Endothelial cell of umbilical vein (primary cell): ENCODE measurements at regions not wholly inside any gene's neighbourhood (a gene's known extent, or its start where the extent isn't known, plus 50 kb on each side); places are given as distances from the start of the nearest gene placed in this dataset.

Source experiments
- BruUV-seq: library from RNA; stranded (reverse); fragments of 400-500 nt; replicated peaks from 2 replicates; lab custom pipeline; 2021; lab: Mats Ljungman, UMichigan
- CTCF ChIA-PET: fragments of 300-600, 350-600 bp; sonication (Branson Sonifier 250); formaldehyde crosslinking; loops from one replicate; lab custom pipeline; 2021; ENCODE audit warnings: antibody characterized with exemption, inconsistent platforms; lab: Charles Lee
- POLR2A ChIA-PET: fragments of 300-600, 350-600 bp; sonication (Branson Sonifier 250); formaldehyde crosslinking; loops from one replicate; lab custom pipeline; 2021; ENCODE audit warnings: antibody characterized with exemption, inconsistent platforms; lab: Charles Lee
- DNase-seq: peaks from one replicate; pipeline ENCODE4 v3.0.0-alpha.2; 2011; ENCODE audit warnings: low read depth, low spot score
- FAIRE-seq: peaks from 2 replicates; lab custom pipeline; 2011; peaks lifted over from hg19 to GRCh38; lab: Jason Lieb, UNC
- H2AFZ ChIP-seq: 2 replicates; pipeline ENCODE4 v1.6.0; 2012; ENCODE audit warnings: low read depth, low read length, control low read depth, inconsistent platforms
- H3K27ac ChIP-seq: 2 replicates; pipeline ENCODE4 v1.5.1; 2011; ENCODE audit warnings: low read depth, mild to moderate bottlenecking, control low read depth, low read length, moderate library complexity; ENCODE audit not compliant: insufficient read depth
- H3K27me3 ChIP-seq, 2 experiments: 2 replicates each; pipeline versions ENCODE4 v1.6.0 to v1.6.1; 2011; ENCODE audit warnings: low read length in 2 of 2, mixed read lengths in 1 of 2; ENCODE audit not compliant: control insufficient read depth in 2 of 2, insufficient read depth in 2 of 2
- H3K36me3 ChIP-seq, 2 experiments: 2 replicates in 1 of 2; 3 replicates in 1 of 2; pipeline ENCODE4 v1.5.1; 2011; ENCODE audit warnings: low read length in 2 of 2, mild to moderate bottlenecking in 1 of 2, moderate library complexity in 1 of 2; ENCODE audit not compliant: control insufficient read depth in 2 of 2, insufficient read depth in 2 of 2; ENCODE audit errors: extremely low read depth in 1 of 2
- H3K4me1 ChIP-seq: 3 replicates; pipeline ENCODE4 v1.5.1; 2011; ENCODE audit warnings: mild to moderate bottlenecking, low read length; ENCODE audit not compliant: control insufficient read depth, insufficient read depth; ENCODE audit errors: extremely low read depth
- H3K4me2 ChIP-seq: 2 replicates; pipeline ENCODE4 v1.6.1; 2011; ENCODE audit warnings: low read length, control low read depth, mixed read lengths; ENCODE audit not compliant: insufficient read depth
- H3K4me3 ChIP-seq, 3 experiments: fragments of 200-600 bp in 1 of 3; sonication (generic), shearing (Covaris generic) in 1 of 3; replicated peaks in 1 of 3; 2 replicates each; pipeline ENCODE4 v1.5.1; 2011 to 2016; ENCODE audit warnings: control low read depth in 3 of 3, low read length in 3 of 3, mild to moderate bottlenecking in 2 of 3, inconsistent platforms in 1 of 3, low read depth in 1 of 3, moderate library complexity in 1 of 3; ENCODE audit not compliant: insufficient read depth in 1 of 3
- H3K79me2 ChIP-seq: 2 replicates; pipeline ENCODE4 v1.6.0; 2012; ENCODE audit warnings: low read length, inconsistent platforms; ENCODE audit not compliant: control insufficient read depth, insufficient read depth
- H3K9ac ChIP-seq: replicated peaks from 2 replicates; pipeline ENCODE3; 2011; ENCODE audit warnings: low read length, control low read depth; ENCODE audit not compliant: insufficient read depth; ENCODE audit errors: extremely low read depth
- H3K9me1 ChIP-seq: replicated peaks from 3 replicates; pipeline ENCODE4 v1.6.0; 2011; ENCODE audit warnings: mild to moderate bottlenecking, low read length; ENCODE audit not compliant: control insufficient read depth, insufficient read depth; ENCODE audit errors: extremely low read depth
- H3K9me3 ChIP-seq: replicated peaks from 2 replicates; pipeline ENCODE4 v1.5.1; 2012; ENCODE audit warnings: low read length, inconsistent platforms; ENCODE audit not compliant: control insufficient read depth, insufficient read depth
- H4K20me1 ChIP-seq: replicated peaks from 2 replicates; pipeline ENCODE3; 2011; ENCODE audit warnings: mild to moderate bottlenecking, low read length; ENCODE audit not compliant: control insufficient read depth, insufficient read depth; ENCODE audit errors: extremely low read depth
- CTCF ChIP-seq, 2 donors: IDR thresholded peaks; 1 replicate in 1 of 2; 2 replicates in 1 of 2; pipeline ENCODE4 v1.5.1; 2011; ENCODE audit warnings: low read length in 2 of 2, mild to moderate bottlenecking in 2 of 2, moderate library complexity in 2 of 2, control low read depth in 1 of 2, inconsistent platforms in 1 of 2, low read depth in 1 of 2; ENCODE audit not compliant: insufficient read depth in 1 of 2; ENCODE audit errors: extremely low read depth in 1 of 2
- EZH2 ChIP-seq: IDR thresholded peaks from 2 replicates; pipeline ENCODE4 v1.6.1; 2012; ENCODE audit warnings: borderline replicate concordance, low read depth, mild to moderate bottlenecking, moderate library complexity, low read length, inconsistent platforms; ENCODE audit not compliant: severe bottlenecking
- FOS ChIP-seq: IDR thresholded peaks from 2 replicates; pipeline ENCODE4 v1.6.1; 2011; ENCODE audit warnings: mild to moderate bottlenecking, low read length, moderate library complexity, borderline replicate concordance; ENCODE audit not compliant: insufficient read depth
- GATA2 ChIP-seq: IDR thresholded peaks from 2 replicates; pipeline ENCODE4 v1.7.0; 2011; ENCODE audit warnings: low read depth, mild to moderate bottlenecking, moderate library complexity, mixed read lengths, low read length; ENCODE audit not compliant: insufficient read length, insufficient read depth
- JUN ChIP-seq: IDR thresholded peaks from 2 replicates; pipeline ENCODE4 v1.6.1; 2011; ENCODE audit warnings: borderline replicate concordance, low read depth; ENCODE audit not compliant: insufficient read length, insufficient read depth
- MAX ChIP-seq: IDR thresholded peaks from 2 replicates; pipeline ENCODE4 v1.6.1; 2011; ENCODE audit not compliant: insufficient read depth, insufficient read length
- MYC ChIP-seq: IDR thresholded peaks from one replicate; pipeline ENCODE4 v1.6.1; 2011; ENCODE audit warnings: mild to moderate bottlenecking, low read depth, low read length
- POLR2A ChIP-seq: IDR thresholded peaks from 2 replicates; pipeline ENCODE4 v1.6.1; 2012; ENCODE audit warnings: low read depth, mild to moderate bottlenecking, control low read depth, low read length
- POLR2AphosphoS5 ChIP-seq: IDR thresholded peaks from 2 replicates; pipeline ENCODE4 v1.6.1; 2012; ENCODE audit warnings: low read depth, mild to moderate bottlenecking, control low read depth, low read length, moderate library complexity; ENCODE audit not compliant: insufficient read depth
- dilution Hi-C: fragments of 300-500 bp; cut with MboI; formaldehyde crosslinking; loops from one replicate; pipeline ENCODE4 v1.15.0; 2019; ENCODE audit warnings: low sequenced_read_pairs; ENCODE audit not compliant: extremely low pct_ligation_motif_present
- intact Hi-C: fragments of 100-400 bp; cut with micrococcal nuclease; formaldehyde crosslinking; loops from one replicate; pipeline ENCODE4 v1.10.0; 2022

- ChIA-PET CTCF (no interaction called here), POLR2A (no interaction called here)
- Histone ChIP-seq H3K36me3 (no peaks in the 10 kb centered on the region), H3K4me3 (no peak overlapping the region), H3K9ac (no peak overlapping the region), H2AFZ (no peak overlapping the region), H3K4me2 (no peak overlapping the region), H3K27ac (no peak overlapping the region), H4K20me1 (no peaks in the 10 kb centered on the region), H3K9me3 (peaks cover 2% of the 10 kb centered on the region), H3K79me2 (no peaks in the 10 kb centered on the region), H3K4me1 (no peaks in the 10 kb centered on the region), H3K9me1 (no peaks in the 10 kb centered on the region), H3K27me3 (no peaks in the 10 kb centered on the region)
- TF ChIP-seq EZH2 (no peak), FOS (no peak), MAX (no peak), MYC (no peak), JUN (no peak)
- DNase-seq: no peak
- intact Hi-C loops: no loop called here
- dilution Hi-C loops: no loop called here
- FAIRE-seq: no peak
- BruUV-seq: no TSS peak
Measured at GRCh38 chr13:109602356-109602755, 184.0 kb downstream of the IRS2 start.

- no peak for FAIRE-seq
- no peaks in the 10 kb centered on the region for H4K20me1 ChIP-seq
- no peak for TF ChIP-seq POLR2A
- TF ChIP-seq FOS: no peak
- TF ChIP-seq POLR2AphosphoS5: no peak
- TF ChIP-seq GATA2: no peak
- no peak for TF ChIP-seq MYC
- TF ChIP-seq EZH2: no peak
- no peak for TF ChIP-seq CTCF (IDR thresholded peaks at IDR 0.05; ENCODE audit: extremely low read depth in 1 of 2, insufficient read depth in 1 of 2, low read depth in 1 of 2, low read length in 2 of 2)
- no peak for TF ChIP-seq MAX
- no peak for TF ChIP-seq JUN
- no peak overlapping the region for H2AFZ ChIP-seq
- H3K9me1 ChIP-seq: no peaks in the 10 kb centered on the region
- no peak overlapping the region for H3K9ac ChIP-seq
- no peak overlapping the region for H3K4me3 ChIP-seq
- no peaks in the 10 kb centered on the region for H3K27me3 ChIP-seq
- intact Hi-C loops: no loop called here
- no peaks in the 10 kb centered on the region for H3K79me2 ChIP-seq
- ChIA-PET CTCF (no interaction called here), POLR2A (no interaction called here)
- BruUV-seq: no TSS peak
- no peak overlapping the region for H3K27ac ChIP-seq
- no peak for DNase-seq
- H3K36me3 ChIP-seq: no peaks in the 10 kb centered on the region
- no peaks in the 10 kb centered on the region for H3K4me1 ChIP-seq
- dilution Hi-C loops: no loop called here
- H3K9me3 ChIP-seq: no peaks in the 10 kb centered on the region
- H3K4me2 ChIP-seq: no peak overlapping the region
Measured at GRCh38 chr13:109599901-109600657, 186.3 kb downstream of the IRS2 start.
